ENCODE measurements at regions not wholly inside any gene's neighbourhood (a gene's known extent, or its start where the extent isn't known, plus 50 kb on each side); places are given as distances from the start of the nearest gene placed in this dataset.

DNA sequence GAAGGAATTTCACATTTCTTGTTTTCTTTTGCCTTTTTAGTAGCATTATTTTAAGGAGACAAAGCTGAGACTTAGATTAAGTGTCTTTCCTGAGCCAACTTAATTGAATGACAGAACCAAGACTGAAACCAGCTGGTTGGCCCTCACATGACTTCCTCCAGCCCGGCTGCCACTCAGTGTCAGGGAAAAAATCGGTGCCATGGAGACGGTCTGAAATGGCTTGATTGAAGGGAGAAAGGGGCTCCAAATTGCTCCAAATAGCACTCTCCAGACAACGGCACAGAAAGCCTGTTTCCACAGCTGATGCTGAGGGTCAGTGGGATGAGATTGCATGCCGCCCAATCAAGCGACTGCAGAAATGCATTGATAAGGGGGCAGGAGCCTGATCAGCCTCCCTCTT, 475.2 kb upstream of the IL12A start:
- DNase-seq: no peak
- no peak overlapping the region for H3K4me3 Mint-ChIP-seq (ENCODE audit: unreplicated experiment)
- H3K27me3 Mint-ChIP-seq (ENCODE audit: unreplicated experiment): no peaks in the 10 kb centered on the region
- H3K27ac Mint-ChIP-seq (ENCODE audit: unreplicated experiment): no peak overlapping the region
- no peaks in the 10 kb centered on the region for H3K4me1 Mint-ChIP-seq (ENCODE audit: low read depth, unreplicated experiment)
- TF ChIP-seq, protein P1, sequence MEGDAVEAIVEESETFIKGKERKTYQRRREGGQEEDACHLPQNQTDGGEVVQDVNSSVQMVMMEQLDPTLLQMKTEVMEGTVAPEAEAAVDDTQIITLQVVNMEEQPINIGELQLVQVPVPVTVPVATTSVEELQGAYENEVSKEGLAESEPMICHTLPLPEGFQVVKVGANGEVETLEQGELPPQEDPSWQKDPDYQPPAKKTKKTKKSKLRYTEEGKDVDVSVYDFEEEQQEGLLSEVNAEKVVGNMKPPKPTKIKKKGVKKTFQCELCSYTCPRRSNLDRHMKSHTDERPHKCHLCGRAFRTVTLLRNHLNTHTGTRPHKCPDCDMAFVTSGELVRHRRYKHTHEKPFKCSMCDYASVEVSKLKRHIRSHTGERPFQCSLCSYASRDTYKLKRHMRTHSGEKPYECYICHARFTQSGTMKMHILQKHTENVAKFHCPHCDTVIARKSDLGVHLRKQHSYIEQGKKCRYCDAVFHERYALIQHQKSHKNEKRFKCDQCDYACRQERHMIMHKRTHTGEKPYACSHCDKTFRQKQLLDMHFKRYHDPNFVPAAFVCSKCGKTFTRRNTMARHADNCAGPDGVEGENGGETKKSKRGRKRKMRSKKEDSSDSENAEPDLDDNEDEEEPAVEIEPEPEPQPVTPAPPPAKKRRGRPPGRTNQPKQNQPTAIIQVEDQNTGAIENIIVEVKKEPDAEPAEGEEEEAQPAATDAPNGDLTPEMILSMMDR (IDR thresholded peaks at IDR 0.05; ENCODE audit: partially characterized antibody, unreplicated experiment): no peak
- H3K9me3 Mint-ChIP-seq (ENCODE audit: unreplicated experiment): peaks cover 3% of the 10 kb centered on the region
- H3K36me3 Mint-ChIP-seq (ENCODE audit: unreplicated experiment): no peaks in the 10 kb centered on the region

DNA sequence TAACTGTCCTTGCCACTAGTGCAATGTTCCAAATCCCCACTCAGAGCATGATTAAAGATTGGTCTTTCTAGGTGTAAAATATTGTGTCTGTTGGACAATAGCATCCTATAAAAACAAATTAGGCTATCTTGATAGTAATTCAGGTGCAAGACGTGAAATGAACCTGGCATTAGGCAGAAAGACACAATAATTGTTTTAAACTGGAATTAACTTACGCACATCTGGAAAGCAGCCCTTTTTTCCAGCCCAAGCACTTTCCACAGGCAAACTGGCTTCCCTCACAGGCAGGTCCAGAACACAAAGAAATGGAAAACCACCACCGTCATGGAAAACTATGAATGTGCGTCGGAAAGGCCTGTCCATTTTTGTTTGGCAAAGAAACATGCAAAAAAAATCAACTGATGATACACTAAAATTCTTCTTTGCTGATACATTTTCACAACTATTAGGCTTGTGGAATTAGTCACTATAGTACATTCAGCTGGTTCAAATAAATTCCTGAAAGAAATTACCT, 474.7 kb upstream of the IL12A start:
- H3K36me3 Mint-ChIP-seq (ENCODE audit: unreplicated experiment): no peaks in the 10 kb centered on the region
- no peak for DNase-seq
- no peak overlapping the region for H3K27ac Mint-ChIP-seq (ENCODE audit: unreplicated experiment)
- TF ChIP-seq, protein P1 (IDR thresholded peaks at IDR 0.05; ENCODE audit: partially characterized antibody, unreplicated experiment): no peak
- H3K9me3 Mint-ChIP-seq (ENCODE audit: unreplicated experiment): peaks cover 3% of the 10 kb centered on the region
- no peaks in the 10 kb centered on the region for H3K27me3 Mint-ChIP-seq (ENCODE audit: unreplicated experiment)
- no peaks in the 10 kb centered on the region for H3K4me1 Mint-ChIP-seq (ENCODE audit: low read depth, unreplicated experiment)
- no peak overlapping the region for H3K4me3 Mint-ChIP-seq (ENCODE audit: unreplicated experiment)

DNA sequence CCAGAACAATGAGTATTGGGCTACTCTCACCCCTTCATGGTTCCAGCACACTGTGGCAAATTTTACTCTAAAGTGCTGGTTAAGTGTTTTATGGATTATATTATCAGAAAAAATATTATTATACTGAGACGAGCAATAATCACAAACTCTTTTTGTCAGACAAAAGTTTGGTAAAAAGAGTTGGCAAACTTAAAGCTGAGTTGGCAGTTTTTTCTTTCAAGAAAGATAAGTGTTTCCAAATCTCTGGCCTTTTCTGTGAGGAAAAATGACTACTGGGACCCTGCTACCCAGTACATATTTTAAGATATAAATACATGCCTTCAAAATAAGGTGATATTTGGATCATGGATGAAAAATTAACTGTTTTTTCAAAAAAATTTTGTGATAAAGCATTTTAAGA, 471.5 kb upstream of the IL12A start:
- Mint-ChIP-seq H3K4me3 (ENCODE audit: unreplicated experiment) (no peak overlapping the region), H3K9me3 (ENCODE audit: unreplicated experiment) (peaks cover 3% of the 10 kb centered on the region), H3K36me3 (ENCODE audit: unreplicated experiment) (no peaks in the 10 kb centered on the region), H3K4me1 (ENCODE audit: low read depth, unreplicated experiment) (no peaks in the 10 kb centered on the region), H3K27me3 (ENCODE audit: unreplicated experiment) (no peaks in the 10 kb centered on the region), H3K27ac (ENCODE audit: unreplicated experiment) (no peak overlapping the region)
- no peak for DNase-seq
- TF ChIP-seq, protein P1 (IDR thresholded peaks at IDR 0.05; ENCODE audit: partially characterized antibody, unreplicated experiment): no peak

DNA sequence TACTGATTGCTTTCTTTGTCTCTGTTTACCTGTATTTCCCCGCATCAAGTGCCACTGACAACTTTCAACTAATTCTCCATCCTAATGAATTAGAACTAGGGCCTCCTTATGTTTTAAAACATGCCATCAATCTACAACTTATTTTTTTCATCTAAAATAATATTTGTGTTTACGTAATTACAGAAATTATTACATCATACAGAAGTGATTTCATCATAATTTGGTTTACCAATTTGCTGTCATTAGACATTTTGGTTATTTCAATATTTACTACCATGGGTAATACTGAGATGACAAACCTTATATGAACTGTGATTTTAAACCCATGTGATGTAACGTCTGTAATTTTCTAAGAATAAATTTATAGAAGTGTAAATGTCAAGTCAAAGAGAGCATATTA, 468.0 kb upstream of the IL12A start:
- H3K9me3 Mint-ChIP-seq (ENCODE audit: unreplicated experiment): no peaks in the 10 kb centered on the region
- H3K27ac Mint-ChIP-seq (ENCODE audit: unreplicated experiment): no peak overlapping the region
- TF ChIP-seq, protein P1 (IDR thresholded peaks at IDR 0.05; ENCODE audit: partially characterized antibody, unreplicated experiment): no peak
- no peaks in the 10 kb centered on the region for H3K36me3 Mint-ChIP-seq (ENCODE audit: unreplicated experiment)
- no peaks in the 10 kb centered on the region for H3K4me1 Mint-ChIP-seq (ENCODE audit: low read depth, unreplicated experiment)
- DNase-seq: no peak
- H3K4me3 Mint-ChIP-seq (ENCODE audit: unreplicated experiment): no peak overlapping the region
- no peaks in the 10 kb centered on the region for H3K27me3 Mint-ChIP-seq (ENCODE audit: unreplicated experiment)

DNA sequence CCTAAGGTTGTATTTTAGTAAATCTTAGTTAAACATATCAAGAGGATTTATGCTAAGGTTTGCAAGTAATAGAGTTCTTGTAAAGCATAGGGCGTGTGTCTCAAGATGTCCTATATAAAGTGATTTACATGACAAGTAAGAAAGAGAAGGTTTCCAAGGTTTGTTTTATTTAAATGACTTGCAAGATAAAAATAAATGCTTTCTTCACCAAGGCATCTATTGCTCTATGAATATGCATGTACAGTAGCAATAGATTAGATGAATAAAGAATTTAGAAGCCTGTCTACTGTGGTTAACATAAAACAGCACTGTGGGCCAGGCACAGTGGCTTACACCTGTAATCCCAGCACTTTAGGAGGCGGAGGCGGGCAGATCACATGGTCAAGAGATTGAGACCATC, 466.4 kb upstream of the IL12A start:
- no peak for DNase-seq
- no peaks in the 10 kb centered on the region for H3K4me1 Mint-ChIP-seq (ENCODE audit: low read depth, unreplicated experiment)
- no peaks in the 10 kb centered on the region for H3K27me3 Mint-ChIP-seq (ENCODE audit: unreplicated experiment)
- H3K4me3 Mint-ChIP-seq (ENCODE audit: unreplicated experiment): no peak overlapping the region
- TF ChIP-seq, protein P1 (IDR thresholded peaks at IDR 0.05; ENCODE audit: partially characterized antibody, unreplicated experiment): no peak
- H3K36me3 Mint-ChIP-seq (ENCODE audit: unreplicated experiment): no peaks in the 10 kb centered on the region
- H3K27ac Mint-ChIP-seq (ENCODE audit: unreplicated experiment): no peak overlapping the region
- no peaks in the 10 kb centered on the region for H3K9me3 Mint-ChIP-seq (ENCODE audit: unreplicated experiment)
